IMR-90 (cell line): ENCODE measurements at regions not wholly inside any gene's neighbourhood (a gene's known extent, or its start where the extent isn't known, plus 50 kb on each side); places are given as distances from the start of the nearest gene placed in this dataset.

ENCODE experiments used
- ATAC-seq: fragments of 200-7000 bp; cut with Tn5 transposase; 2 replicates; pipeline ENCODE4 v1.9.1; 2020; ENCODE audit warnings: low read depth, mild to moderate bottlenecking, moderate library complexity
- BruUV-seq: library from RNA; stranded (reverse); fragments of 400-500 nt; replicated peaks from 2 replicates; lab custom pipeline; 2021; lab: Mats Ljungman, UMichigan
- CTCF ChIA-PET: fragments of 300-600 bp; formaldehyde crosslinking; extraction: SDS; loops from one replicate; lab custom pipeline; 2021; ENCODE audit warnings: antibody characterized with exemption; lab: Yijun Ruan, JAX
- POLR2A ChIA-PET: fragments of 300-600 bp; sonication (Branson Sonifier 250); formaldehyde crosslinking; loops from one replicate; lab custom pipeline; 2022; ENCODE audit warnings: antibody characterized with exemption; ENCODE audit not compliant: unreplicated experiment; lab: Charles Lee
- DNase-seq: peaks from one replicate; pipeline ENCODE4 v3.0.0; 2013
- H2AFZ ChIP-seq: replicated peaks from 2 replicates; pipeline ENCODE3; 2013; ENCODE audit warnings: low read length, mild to moderate bottlenecking; ENCODE audit not compliant: poor library complexity
- H2AK5ac ChIP-seq: 2 replicates; pipeline ENCODE4 v1.6.1; 2013; ENCODE audit warnings: low read depth, low read length, inconsistent platforms
- H2AK9ac ChIP-seq: replicated peaks from 2 replicates; pipeline ENCODE3; 2013; ENCODE audit warnings: mild to moderate bottlenecking, low read depth, low read length, moderate library complexity; ENCODE audit not compliant: poor library complexity
- H2BK120ac ChIP-seq: 2 replicates; pipeline ENCODE4 v1.6.1; 2013; ENCODE audit warnings: low read depth, low read length, inconsistent platforms
- H2BK15ac ChIP-seq: 3 replicates; pipeline ENCODE4 v1.6.1; 2013; ENCODE audit warnings: low read depth, low read length, inconsistent platforms
- H2BK20ac ChIP-seq: 2 replicates; pipeline ENCODE4 v1.6.1; 2013; ENCODE audit warnings: low read depth, mild to moderate bottlenecking, inconsistent platforms, low read length, moderate library complexity
- H2BK5ac ChIP-seq: 2 replicates; pipeline ENCODE4 v1.6.1; 2013; ENCODE audit warnings: mild to moderate bottlenecking, low read depth, low read length, inconsistent platforms; ENCODE audit not compliant: poor library complexity, severe bottlenecking
- H3K14ac ChIP-seq: replicated peaks from 2 replicates; pipeline ENCODE4 v1.6.1; 2013; ENCODE audit warnings: low read depth, low read length, inconsistent platforms
- H3K18ac ChIP-seq: 2 replicates; pipeline ENCODE4 v1.6.1; 2013; ENCODE audit warnings: low read depth, low read length, control low read depth
- H3K23ac ChIP-seq: 2 replicates; pipeline ENCODE4 v1.6.1; 2013; ENCODE audit warnings: low read depth, low read length, inconsistent platforms
- H3K27ac ChIP-seq: 2 replicates; pipeline ENCODE4 v1.5.1; 2013; ENCODE audit warnings: mild to moderate bottlenecking, control low read depth, low read length; ENCODE audit not compliant: insufficient read depth
- H3K27me3 ChIP-seq: 2 replicates; pipeline ENCODE4 v1.6.1; 2013; ENCODE audit warnings: low read length; ENCODE audit not compliant: control insufficient read depth, insufficient read depth
- H3K36me3 ChIP-seq: 2 replicates; pipeline ENCODE4 v1.6.1; 2013; ENCODE audit warnings: low read length, mixed read lengths; ENCODE audit not compliant: control insufficient read depth, insufficient read depth
- H3K4ac ChIP-seq: 2 replicates; pipeline ENCODE4 v1.6.1; 2013; ENCODE audit warnings: low read depth, low read length, inconsistent platforms
- H3K4me1 ChIP-seq: 2 replicates; pipeline ENCODE4 v1.6.1; 2013; ENCODE audit warnings: low read length, mixed read lengths; ENCODE audit not compliant: control insufficient read depth, insufficient read depth
- H3K4me2 ChIP-seq: 2 replicates; pipeline ENCODE4 v1.6.1; 2013; ENCODE audit warnings: low read depth, mild to moderate bottlenecking, control low read depth, low read length, moderate library complexity
- H3K4me3 ChIP-seq: 2 replicates; pipeline ENCODE4 v1.5.1; 2013; ENCODE audit warnings: low read depth, mild to moderate bottlenecking, control low read depth, low read length, moderate library complexity; ENCODE audit not compliant: insufficient read depth
- H3K56ac ChIP-seq: 2 replicates; pipeline ENCODE4 v1.6.1; 2013; ENCODE audit warnings: low read length, inconsistent platforms; ENCODE audit not compliant: insufficient read depth; ENCODE audit errors: extremely low read depth
- H3K79me1 ChIP-seq, 2 experiments: 2 replicates each; pipeline ENCODE4 v1.6.1; 2013; ENCODE audit warnings: low read length in 2 of 2, inconsistent platforms in 1 of 2, low read depth in 1 of 2
- H3K9ac ChIP-seq: 2 replicates; pipeline ENCODE4 v1.6.1; 2013; ENCODE audit warnings: low read depth, low read length, control low read depth
- H3K9me1 ChIP-seq: 2 replicates; pipeline ENCODE4 v1.6.1; 2013; ENCODE audit warnings: low read length, inconsistent platforms; ENCODE audit not compliant: insufficient read depth
- H3K9me3 ChIP-seq: 2 replicates; pipeline ENCODE4 v1.6.1; 2013; ENCODE audit warnings: low read length; ENCODE audit not compliant: control insufficient read depth, insufficient read depth
- H4K20me1 ChIP-seq: 2 replicates; pipeline ENCODE4 v1.6.1; 2013; ENCODE audit warnings: low read length, inconsistent platforms; ENCODE audit not compliant: insufficient read depth
- H4K5ac ChIP-seq: 2 replicates; pipeline ENCODE4 v1.6.1; 2013; ENCODE audit warnings: mild to moderate bottlenecking, low read depth, low read length, control low read depth
- H4K8ac ChIP-seq, 2 experiments: 2 replicates each; pipeline ENCODE4 v1.6.1; 2013; ENCODE audit warnings: low read depth in 2 of 2, low read length in 2 of 2, control low read depth in 1 of 2, inconsistent platforms in 1 of 2
- H4K91ac ChIP-seq: 2 replicates; pipeline ENCODE4 v1.6.1; 2013; ENCODE audit warnings: low read depth, low read length, inconsistent platforms; ENCODE audit not compliant: insufficient read depth
- CEBPB ChIP-seq: IDR thresholded peaks from 2 replicates; pipeline ENCODE4 v1.6.1; 2012; ENCODE audit warnings: low read depth, low read length, improper control_type of control experiment
- RAD21 ChIP-seq: IDR thresholded peaks from 2 replicates; pipeline ENCODE4 v1.6.1; 2012; ENCODE audit warnings: low read length, improper control_type of control experiment
- RCOR1 ChIP-seq: IDR thresholded peaks from 2 replicates; pipeline ENCODE4 v1.6.1; 2012; ENCODE audit warnings: mild to moderate bottlenecking, low read length, improper control_type of control experiment; ENCODE audit not compliant: insufficient replicate concordance
- WGBS, 2 experiments: methylation state at CpG; one replicate each; pipeline versions ENCODE4 v1.1.5 to v1.1.7; 2013; ENCODE audit warnings: missing lambda C conversion rate in 2 of 2; ENCODE audit not compliant: insufficient read length in 1 of 2; ENCODE audit errors: extremely low coverage in 2 of 2; 5-methylcytosine and 5-hydroxymethylcytosine counted together
- dilution Hi-C: fragments of 300-500 bp; cut with HindIII; formaldehyde crosslinking; loops from one replicate; pipeline ENCODE4 v1.14.3; 2018; ENCODE audit warnings: low sequenced_read_pairs; ENCODE audit not compliant: unreplicated experiment
- in situ Hi-C: fragments of 300-500 bp; cut with MboI; formaldehyde crosslinking; loops from 3 replicates; pipeline ENCODE4 v1.14.3; 2019; ENCODE audit warnings: low sequenced_read_pairs, inconsistent platforms, mixed read lengths
- intact Hi-C: fragments of 100-400 bp; cut with micrococcal nuclease; formaldehyde crosslinking; loops from 2 replicates; pipeline ENCODE4 v1.10.0; 2022

- peak overlapping the region; percentile 85 for H3K56ac ChIP-seq
- peak overlapping the region; percentile 100 for H2BK120ac ChIP-seq
- H2AK5ac ChIP-seq, result no peak overlapping the region
- no peaks in the 10 kb centered on the region for H3K27me3 ChIP-seq
- ChIA-PET POLR2A (interaction anchor here (0.8 kb wide), 2 partner anchors 67 to 269 kb away, joined by 3 to 6 read pairs; no protein-coding TSS in a partner anchor), CTCF (no interaction called here)
- H3K14ac ChIP-seq, result peak overlapping the region; percentile 99
- peaks cover 8% of the 10 kb centered on the region; the same call in 1 of the 2 replicates for H3K9me1 ChIP-seq
- no CpG with 5 or more reads among the region's 6 CpGs for WGBS, 2 experiments
- BruUV-seq, result no TSS peak
- peak overlapping the region; percentile 79 for H3K9ac ChIP-seq
- H4K20me1 ChIP-seq, result no peaks in the 10 kb centered on the region
- DNase-seq (peak; percentile 97), ATAC-seq (peak; percentile 97)
- H3K4me2 ChIP-seq, result peak overlapping the region; percentile 58
- H2BK15ac ChIP-seq, result peak overlapping the region; percentile 3; the same call in 1 of the 3 replicates
- H2BK20ac ChIP-seq, result peak overlapping the region; percentile 99
- no peak overlapping the region for H2AK9ac ChIP-seq
- H3K4ac ChIP-seq, result peak overlapping the region; percentile 99
- H4K8ac ChIP-seq, result peak overlapping the region; percentile 95 to 100
- intact Hi-C loops, result loop anchor here (2.0 to 5.0 kb wide), 6 partner anchors 28 to 370 kb away; no protein-coding TSS in a partner anchor
- peak overlapping the region; percentile 99 for H4K5ac ChIP-seq
- H2BK5ac ChIP-seq, result peak overlapping the region; percentile 98
- dilution Hi-C loops, result no loop called here
- H3K9me3 ChIP-seq, result no peaks in the 10 kb centered on the region
- peak overlapping the region; percentile 38 for H2AFZ ChIP-seq
- H3K4me1 ChIP-seq, result peaks cover 9% of the 10 kb centered on the region
- TF ChIP-seq RCOR1 (no peak), RAD21 (peak; percentile 8; the same call in 1 of the 2 replicates), CEBPB (peak; percentile 74)
- peak overlapping the region; percentile 96 for H4K91ac ChIP-seq
- no peak overlapping the region for H3K4me3 ChIP-seq
- peaks cover 9% of the 10 kb centered on the region in 2 experiments; a peak in 2 of 4 replicates for H3K79me1 ChIP-seq
- no peaks in the 10 kb centered on the region for H3K36me3 ChIP-seq
- peak overlapping the region; percentile 98 for H3K18ac ChIP-seq
- H3K27ac ChIP-seq, result peak overlapping the region; percentile 100
- H3K23ac ChIP-seq, result peak overlapping the region; percentile 89; the same call in 1 of the 2 replicates
- in situ Hi-C loops, result no loop called here
Observed at GRCh38 chr5:96226941-96227552, 206.0 kb downstream of the PCSK1 start.
